ENCODE measurements at regions not wholly inside any gene's neighbourhood (a gene's known extent, or its start where the extent isn't known, plus 50 kb on each side); places are given as distances from the start of the nearest gene placed in this dataset.
"Not testable (repeated sequence)": the region's sequence is repeated elsewhere in the genome, so short reads cannot be mapped to it uniquely, and the experiment has no call there.

DNA sequence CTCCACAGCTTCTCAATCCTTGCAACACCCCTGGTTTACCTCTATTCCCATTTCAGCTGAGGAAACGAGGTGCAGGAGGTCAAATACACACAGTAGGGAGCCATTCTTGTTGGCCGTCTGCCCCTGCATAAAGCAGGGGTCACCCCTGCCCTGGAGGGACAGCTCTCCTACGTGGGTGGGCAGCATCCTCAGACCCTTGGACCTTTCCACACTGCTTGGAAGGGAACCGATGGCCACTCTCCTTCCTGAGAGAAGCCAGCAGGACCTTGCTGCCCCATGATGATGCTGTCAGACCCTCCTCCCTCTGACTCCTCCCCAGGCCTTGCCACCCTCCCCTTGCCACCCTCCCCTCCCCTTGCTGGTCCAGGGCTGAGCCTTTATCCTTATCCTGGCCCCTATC lies 121.1 kb upstream of the SYT13 start:
- no peak for DNase-seq (ENCODE audit: low spot score)

- DNase-seq (ENCODE audit: low spot score), result peak; percentile 9
These were observed 120.0 kb upstream of the SYT13 start for GRCh38 chr11:45405916-45406670.

GRCh38 chr11:45403521-45403920 lies 117.4 kb upstream of the SYT13 start:
- DNase-seq (ENCODE audit: low spot score), result not testable (repeated sequence)

GRCh38 chr11:45402049-45402630 lies 116.0 kb upstream of the SYT13 start:
- no peak for DNase-seq (ENCODE audit: low spot score)

- no peak for DNase-seq (ENCODE audit: low spot score)
These were observed 114.5 kb upstream of the SYT13 start for GRCh38 chr11:45400591-45400990.

GRCh38 chr11:45399166-45399565 lies 113.0 kb upstream of the SYT13 start:
- no peak for DNase-seq (ENCODE audit: low spot score)

GRCh38 chr11:45398325-45398724 lies 112.2 kb upstream of the SYT13 start:
- no peak for DNase-seq (ENCODE audit: low spot score)

DNA sequence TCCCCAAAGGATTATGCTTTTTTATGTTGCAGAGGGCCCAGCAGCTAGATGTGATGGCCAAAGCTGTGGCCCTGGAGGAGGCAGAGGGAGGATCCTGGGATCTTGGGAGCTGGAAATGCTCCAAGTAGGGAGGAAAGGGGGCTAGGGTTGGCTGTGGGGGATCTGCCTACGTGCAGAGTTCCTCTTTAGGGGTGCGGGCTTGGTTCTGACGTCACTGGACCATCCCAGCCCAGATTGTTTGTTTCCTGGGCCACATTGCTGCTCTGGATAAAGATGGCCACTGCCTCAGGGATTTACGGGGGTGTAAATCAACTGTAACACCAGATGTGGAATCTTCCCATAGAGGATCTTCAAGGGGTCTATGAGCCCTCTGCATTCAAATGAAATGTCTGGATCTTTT lies 110.3 kb upstream of the SYT13 start:
- DNase-seq (ENCODE audit: low spot score), result no peak

- no peak for DNase-seq (ENCODE audit: low spot score)
These were observed 109.8 kb upstream of the SYT13 start for GRCh38 chr11:45395947-45396346.

DNA sequence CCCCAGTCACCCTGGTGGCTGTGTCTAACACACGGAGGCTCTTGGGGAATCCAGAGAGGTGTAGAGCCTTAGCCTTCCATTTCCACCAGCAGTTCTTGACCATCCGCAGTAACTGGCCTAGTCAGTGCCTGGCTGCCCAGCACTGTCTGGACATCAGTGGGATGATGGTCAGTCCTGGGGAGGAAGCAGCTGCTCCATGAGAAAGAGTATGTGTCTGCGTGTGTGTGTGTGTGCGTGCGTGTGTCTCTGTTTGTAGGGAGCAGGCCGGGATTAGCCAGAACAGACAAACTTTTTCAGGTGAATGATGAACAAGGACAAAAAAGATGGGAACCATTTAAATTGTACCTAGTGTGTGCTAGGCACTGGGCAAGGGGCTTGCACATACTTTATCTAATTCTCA lies 109.3 kb upstream of the SYT13 start:
- no peak for DNase-seq (ENCODE audit: low spot score)

DNA sequence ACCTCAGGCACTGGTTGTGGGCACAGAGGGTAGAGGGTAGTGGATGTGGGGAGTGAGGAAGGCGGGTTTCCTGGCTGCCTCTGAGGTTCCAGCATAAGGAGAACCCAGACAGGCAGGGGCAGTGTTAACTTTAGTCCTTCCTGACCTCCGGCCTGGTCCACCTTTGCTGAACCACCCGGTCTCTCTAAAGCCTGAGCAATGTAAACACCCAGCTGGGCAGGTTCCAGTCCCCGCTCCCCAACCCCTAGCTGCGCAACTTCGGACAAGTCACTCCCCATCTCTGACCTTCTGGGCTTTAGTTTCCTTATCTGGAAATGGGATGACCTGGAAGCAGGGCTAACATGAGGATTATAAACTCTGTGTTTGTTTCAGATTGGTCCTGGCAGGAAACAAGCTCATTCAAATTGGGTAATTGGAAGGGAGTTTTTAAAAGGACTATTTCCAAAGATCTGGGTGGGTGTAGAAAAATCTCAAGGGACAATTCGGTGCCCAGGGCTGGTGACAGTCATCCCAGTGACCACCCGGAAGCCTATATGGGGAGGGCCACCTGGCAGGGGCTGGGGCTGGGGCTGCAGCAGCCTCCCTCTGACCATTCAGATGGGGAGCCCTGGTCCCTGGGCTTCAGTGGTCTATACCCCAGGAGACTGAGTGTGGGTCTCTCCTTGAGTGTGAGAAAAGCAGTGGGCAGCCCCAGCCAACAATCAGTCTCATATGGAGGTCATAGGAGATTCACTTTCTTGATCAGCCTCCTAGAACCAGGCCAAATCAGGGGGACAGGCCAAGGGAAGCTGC lies 108.3 kb upstream of the SYT13 start:
- DNase-seq (ENCODE audit: low spot score), result no peak

GRCh38 chr11:45393826-45394225 lies 107.7 kb upstream of the SYT13 start:
- DNase-seq (ENCODE audit: low spot score), result no peak

DNA sequence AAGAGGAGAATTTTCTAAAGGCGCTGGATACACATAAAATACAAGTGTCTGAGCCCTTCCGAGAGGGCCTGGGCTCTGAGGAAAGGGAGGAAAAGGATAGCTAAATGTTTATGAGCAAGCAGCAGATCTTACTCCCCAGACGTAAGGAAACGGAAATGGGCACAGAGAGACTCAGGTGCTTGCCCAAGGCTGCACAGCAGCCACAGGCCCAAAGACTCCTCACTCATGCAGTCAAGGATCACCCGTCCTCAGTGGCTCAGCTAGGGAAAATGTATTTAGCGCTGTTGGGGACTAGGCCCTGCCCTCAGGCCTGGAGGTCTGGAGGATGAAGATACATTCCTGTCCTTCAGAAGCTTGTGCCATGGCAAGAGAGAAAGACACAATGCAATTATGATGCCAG lies 107.2 kb upstream of the SYT13 start:
- no peak for DNase-seq (ENCODE audit: low spot score)

GRCh38 chr11:45392591-45393091 lies 106.5 kb upstream of the SYT13 start:
- DNase-seq (ENCODE audit: low spot score), result no peak

GRCh38 chr11:45392154-45392553 lies 106.0 kb upstream of the SYT13 start:
- no peak for DNase-seq (ENCODE audit: low spot score)

- no peak for DNase-seq (ENCODE audit: low spot score)
These were observed 105.2 kb upstream of the SYT13 start for GRCh38 chr11:45391168-45391850.

GRCh38 chr11:45390407-45390806 lies 104.3 kb upstream of the SYT13 start:
- DNase-seq (ENCODE audit: low spot score), result no peak

DNA sequence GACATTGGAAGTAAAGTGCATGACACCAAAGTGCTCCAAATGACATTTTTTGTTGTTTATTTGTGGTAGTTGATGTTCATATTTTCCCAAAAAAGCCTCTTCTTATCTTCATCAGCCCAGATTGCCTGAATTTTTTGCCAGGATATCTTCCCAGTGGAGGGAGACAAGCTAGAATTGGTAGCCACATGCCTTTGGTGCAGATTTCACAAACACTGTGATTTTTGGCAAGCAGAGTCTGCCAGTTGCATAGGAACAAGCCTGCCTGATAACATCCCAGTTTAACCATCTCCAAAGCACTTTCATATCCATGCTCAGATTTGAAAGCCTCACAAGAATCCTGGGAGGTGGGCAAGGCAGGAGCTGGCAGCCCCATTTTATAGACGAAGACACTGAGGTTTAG lies 102.3 kb upstream of the SYT13 start:
- DNase-seq (ENCODE audit: low spot score), result no peak

DNA sequence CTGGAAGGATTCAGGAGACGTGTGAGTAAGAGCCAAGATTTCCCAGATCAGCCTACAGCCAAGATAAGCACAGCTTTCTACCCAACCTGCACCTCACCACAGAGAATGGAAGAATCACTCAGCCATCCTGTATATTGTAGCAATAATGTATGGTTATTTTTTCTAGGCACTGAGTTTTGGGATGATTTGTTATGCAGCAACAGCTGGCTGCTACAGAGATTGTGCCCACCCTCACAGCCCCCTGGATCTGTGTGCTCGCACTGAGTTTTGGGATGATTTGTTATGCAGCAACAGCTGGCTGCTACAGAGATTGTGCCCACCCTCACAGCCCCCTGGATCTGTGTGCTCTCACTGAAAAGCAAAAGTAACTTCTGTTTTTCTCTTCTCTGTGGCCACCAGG lies 101.7 kb upstream of the SYT13 start:
- not testable (repeated sequence) for DNase-seq (ENCODE audit: low spot score)

GRCh38 chr11:45386972-45387371 lies 100.8 kb upstream of the SYT13 start:
- DNase-seq (ENCODE audit: low spot score), result no peak

DNA sequence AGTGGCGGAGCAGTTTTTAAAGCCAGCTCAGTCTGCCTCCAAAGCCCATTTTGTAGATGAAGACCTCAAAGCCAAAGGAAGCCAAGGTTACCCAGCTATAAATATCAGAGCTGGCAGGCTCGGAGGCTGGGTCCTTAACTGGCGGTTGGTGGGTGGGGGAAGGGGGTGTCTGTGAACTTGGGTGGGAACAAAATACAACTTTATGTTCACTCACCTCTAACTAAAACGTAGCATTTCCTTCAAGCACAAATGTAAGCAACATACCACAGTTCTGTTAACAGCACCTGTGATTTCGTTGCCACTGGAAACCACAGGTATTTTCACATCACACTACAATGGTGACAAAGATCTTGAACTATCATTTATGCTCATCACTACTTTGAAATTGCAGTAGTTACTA lies 99.7 kb upstream of the SYT13 start:
- no peak for DNase-seq (ENCODE audit: low spot score)

- no peak for DNase-seq (ENCODE audit: low spot score)
These were observed 99.3 kb upstream of the SYT13 start for GRCh38 chr11:45385423-45385822.
